Fibroblast of pulmonary artery (primary cell): ENCODE measurements at regions not wholly inside any gene's neighbourhood (a gene's known extent, or its start where the extent isn't known, plus 50 kb on each side); places are given as distances from the start of the nearest gene placed in this dataset.

Experiments
- DNase-seq: peaks from one replicate; pipeline ENCODE4 v3.0.0-alpha.2; 2010; ENCODE audit warnings: low read depth
- H3K4me3 ChIP-seq: replicated peaks from 2 replicates; pipeline ENCODE4 v1.5.1; 2011; ENCODE audit warnings: low read depth, mild to moderate bottlenecking, control low read depth, low read length, moderate library complexity
- CTCF ChIP-seq: IDR thresholded peaks from 2 replicates; pipeline ENCODE4 v1.5.1; 2011; ENCODE audit warnings: mild to moderate bottlenecking, control low read depth, low read length, inconsistent platforms; ENCODE audit errors: missing control alignments

DNA sequence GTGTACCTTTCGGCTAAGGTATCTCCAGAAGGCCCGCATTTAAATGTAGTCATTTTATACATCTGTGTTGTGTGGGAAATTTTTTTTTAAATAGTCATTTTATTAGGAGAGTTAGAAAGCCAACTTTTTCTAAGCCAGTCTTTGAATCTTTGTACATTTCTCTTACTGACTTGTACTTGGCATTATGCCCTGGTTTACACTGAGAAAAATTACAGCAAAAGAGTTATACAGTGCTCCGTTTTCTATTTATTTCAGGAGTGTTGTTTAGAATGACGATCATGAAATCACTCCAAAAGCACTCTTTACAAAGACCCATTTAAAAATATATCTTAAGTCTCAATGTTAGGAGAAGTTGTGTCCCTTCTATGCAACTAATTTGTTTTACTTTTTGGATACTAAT, 91.8 kb downstream of the CYB561 start:
- no peak overlapping the region for H3K4me3 ChIP-seq
- peak; percentile 31 for DNase-seq
- no peak for TF ChIP-seq CTCF

- TF ChIP-seq CTCF: no peak
- peak; percentile 87 for DNase-seq
- no peak overlapping the region for H3K4me3 ChIP-seq
Observed at GRCh38 chr17:63356337-63356757, 89.8 kb downstream of the CYB561 start.

- no peak for TF ChIP-seq CTCF
- no peak overlapping the region for H3K4me3 ChIP-seq
- peak; percentile 82 for DNase-seq
Observed at GRCh38 chr17:63358111-63358839, 87.8 kb downstream of the CYB561 start.

DNA sequence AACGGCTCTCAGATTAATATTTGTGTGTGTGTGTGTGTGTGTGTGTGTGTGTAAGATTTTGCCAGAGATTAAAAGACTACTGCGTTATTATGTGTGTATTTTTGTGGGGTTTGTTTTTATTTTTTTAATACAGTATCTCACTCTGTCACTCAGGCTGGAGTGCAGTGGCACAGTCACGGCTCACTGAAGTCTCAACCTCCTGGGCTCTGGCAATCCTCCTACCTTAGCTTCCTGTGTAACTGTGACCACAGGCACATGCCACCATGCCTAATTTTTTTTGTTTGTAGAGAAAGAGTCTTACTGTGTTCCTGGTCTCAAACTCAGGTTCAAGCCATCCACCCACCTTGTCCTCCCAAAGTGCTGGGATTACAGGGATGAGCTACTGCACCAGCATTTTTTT, 87.2 kb downstream of the CYB561 start:
- no peak for DNase-seq
- TF ChIP-seq CTCF: no peak
- H3K4me3 ChIP-seq: no peak overlapping the region

- no peak overlapping the region for H3K4me3 ChIP-seq
- no peak for TF ChIP-seq CTCF
- no peak for DNase-seq
Observed at GRCh38 chr17:63361182-63361581, 84.9 kb downstream of the CYB561 start.

GRCh38 chr17:63362115-63362514, 84.0 kb downstream of the CYB561 start:
- no peak for TF ChIP-seq CTCF
- DNase-seq: no peak
- no peak overlapping the region for H3K4me3 ChIP-seq

GRCh38 chr17:63364387-63364786, 81.7 kb downstream of the CYB561 start:
- peak; percentile 68 for DNase-seq
- TF ChIP-seq CTCF: no peak
- no peak overlapping the region for H3K4me3 ChIP-seq
